OCI-LY7 (cell line): ENCODE measurements at regions not wholly inside any gene's neighbourhood (a gene's known extent, or its start where the extent isn't known, plus 50 kb on each side); places are given as distances from the start of the nearest gene placed in this dataset.

Source experiments
- BruUV-seq: library from RNA; stranded (reverse); fragments of 400-500 nt; replicated peaks from 2 replicates; lab custom pipeline; 2021; lab: Mats Ljungman, UMichigan
- CTCF ChIA-PET: fragments of 300-600 bp; sonication (Branson Sonifier 250); formaldehyde crosslinking; loops from one replicate; lab custom pipeline; 2022; ENCODE audit warnings: antibody characterized with exemption; ENCODE audit not compliant: unreplicated experiment; lab: Charles Lee
- POLR2A ChIA-PET: fragments of 300-600 bp; sonication (Branson Sonifier 250); formaldehyde crosslinking; loops from one replicate; lab custom pipeline; 2022; ENCODE audit warnings: antibody characterized with exemption; lab: Charles Lee
- DNase-seq: peaks from one replicate; pipeline ENCODE4 v3.0.0-alpha.2; 2015; ENCODE audit warnings: low spot score
- H2AFZ ChIP-seq: fragments of 200-600 bp; sonication (generic), shearing (Covaris generic); 2 replicates; pipeline ENCODE4 v1.6.1; 2014; ENCODE audit warnings: mild to moderate bottlenecking, antibody characterized with exemption, low read length, moderate library complexity
- H3K27ac ChIP-seq: fragments of 200-600 bp; sonication (generic); 2 replicates; pipeline ENCODE4 v1.5.1; 2014; ENCODE audit warnings: mixed run types, low read depth, mild to moderate bottlenecking, moderate library complexity, low read length, inconsistent platforms; ENCODE audit not compliant: poor library complexity, severe bottlenecking
- H3K36me3 ChIP-seq: fragments of 200-600 bp; sonication (generic); 2 replicates; pipeline ENCODE4 v1.6.1; 2014; ENCODE audit warnings: mild to moderate bottlenecking, antibody characterized with exemption, low read length, moderate library complexity, mixed read lengths; ENCODE audit not compliant: insufficient read depth
- H3K4me1 ChIP-seq: fragments of 200-600 bp; sonication (generic); 2 replicates; pipeline ENCODE4 v1.5.1; 2014; ENCODE audit warnings: mild to moderate bottlenecking, low read length; ENCODE audit not compliant: insufficient read depth, poor library complexity, severe bottlenecking
- H3K4me2 ChIP-seq: fragments of 200-600 bp; sonication (generic); 2 replicates; pipeline ENCODE4 v1.6.1; 2014; ENCODE audit warnings: mild to moderate bottlenecking, low read length
- H3K4me3 ChIP-seq: fragments of 200-600 bp; sonication (generic); 2 replicates; pipeline ENCODE4 v1.5.1; 2014; ENCODE audit warnings: mild to moderate bottlenecking, low read depth, low read length; ENCODE audit not compliant: poor library complexity, severe bottlenecking
- H3K79me2 ChIP-seq: fragments of 200-600 bp; sonication (generic); 2 replicates; pipeline ENCODE4 v1.6.1; 2016; ENCODE audit warnings: low read depth, mild to moderate bottlenecking, low read length, moderate library complexity, mixed read lengths; ENCODE audit not compliant: insufficient read depth
- H3K9me2 ChIP-seq: fragments of 200-600 bp; sonication (generic); 2 replicates; pipeline ENCODE4 v1.6.1; 2016; ENCODE audit warnings: mild to moderate bottlenecking, low read length, mixed read lengths; ENCODE audit not compliant: insufficient read depth
- H3K9me3 ChIP-seq: fragments of 200-600 bp; sonication (generic); 2 replicates; pipeline ENCODE4 v1.6.1; 2014; ENCODE audit warnings: mild to moderate bottlenecking, mixed run types, low read length, mixed read lengths
- H4K20me1 ChIP-seq: fragments of 200-600 bp; sonication (generic); 2 replicates; pipeline ENCODE4 v1.6.1; 2014; ENCODE audit warnings: mild to moderate bottlenecking, antibody characterized with exemption, low read length, moderate library complexity, mixed read lengths; ENCODE audit not compliant: insufficient read depth
- EZH2phosphoT487 ChIP-seq: fragments of 200-600 bp; sonication (generic); IDR thresholded peaks from 2 replicates; pipeline ENCODE4 v1.6.1; 2018; ENCODE audit warnings: low read depth, borderline replicate concordance, mild to moderate bottlenecking, mixed run types, antibody characterized with exemption, low read length, moderate library complexity, mixed read lengths
- intact Hi-C: fragments of 100-400 bp; cut with micrococcal nuclease; formaldehyde crosslinking; loops from one replicate; pipeline ENCODE4 v1.10.0; 2022; ENCODE audit not compliant: unreplicated experiment
- TF ChIP-seq, protein P1 (sequence below): fragments of 200-600 bp; sonication (generic); conservative IDR thresholded peaks from 2 replicates; pipeline ENCODE4 v1.5.1; 2014; ENCODE audit warnings: mild to moderate bottlenecking, antibody characterized with exemption, low read length, moderate library complexity, mixed read lengths

DNA sequence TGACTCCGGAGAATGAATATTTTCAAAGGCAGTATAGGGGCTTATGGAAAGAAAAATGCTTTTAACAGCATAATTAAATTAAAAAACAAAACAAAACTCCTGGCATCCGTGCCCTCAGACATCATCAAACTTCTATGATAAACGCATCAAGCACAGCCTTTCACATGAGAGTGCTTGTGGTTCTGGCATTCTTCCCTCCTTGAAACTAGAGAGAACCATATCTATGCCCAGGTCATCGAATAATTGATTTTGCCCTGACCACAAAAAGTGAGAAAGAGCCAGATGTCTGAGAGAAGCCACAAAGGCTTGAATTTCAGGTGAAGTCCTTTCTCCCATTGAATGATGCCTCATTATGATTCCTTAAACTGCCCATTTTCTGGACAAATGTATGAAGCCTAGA lies 286.8 kb downstream of the CBLL2 start:
- no TSS peak for BruUV-seq
- no peak for DNase-seq
- Histone ChIP-seq H3K27ac (no peak overlapping the region), H3K4me1 (no peaks in the 10 kb centered on the region), H4K20me1 (no peaks in the 10 kb centered on the region), H3K9me3 (no peaks in the 10 kb centered on the region), H2AFZ (no peak overlapping the region), H3K79me2 (no peaks in the 10 kb centered on the region), H3K36me3 (no peaks in the 10 kb centered on the region), H3K9me2 (no peaks in the 10 kb centered on the region), H3K4me3 (no peak overlapping the region), H3K4me2 (no peak overlapping the region)
- no peak for TF ChIP-seq EZH2phosphoT487
- TF ChIP-seq, protein P1, sequence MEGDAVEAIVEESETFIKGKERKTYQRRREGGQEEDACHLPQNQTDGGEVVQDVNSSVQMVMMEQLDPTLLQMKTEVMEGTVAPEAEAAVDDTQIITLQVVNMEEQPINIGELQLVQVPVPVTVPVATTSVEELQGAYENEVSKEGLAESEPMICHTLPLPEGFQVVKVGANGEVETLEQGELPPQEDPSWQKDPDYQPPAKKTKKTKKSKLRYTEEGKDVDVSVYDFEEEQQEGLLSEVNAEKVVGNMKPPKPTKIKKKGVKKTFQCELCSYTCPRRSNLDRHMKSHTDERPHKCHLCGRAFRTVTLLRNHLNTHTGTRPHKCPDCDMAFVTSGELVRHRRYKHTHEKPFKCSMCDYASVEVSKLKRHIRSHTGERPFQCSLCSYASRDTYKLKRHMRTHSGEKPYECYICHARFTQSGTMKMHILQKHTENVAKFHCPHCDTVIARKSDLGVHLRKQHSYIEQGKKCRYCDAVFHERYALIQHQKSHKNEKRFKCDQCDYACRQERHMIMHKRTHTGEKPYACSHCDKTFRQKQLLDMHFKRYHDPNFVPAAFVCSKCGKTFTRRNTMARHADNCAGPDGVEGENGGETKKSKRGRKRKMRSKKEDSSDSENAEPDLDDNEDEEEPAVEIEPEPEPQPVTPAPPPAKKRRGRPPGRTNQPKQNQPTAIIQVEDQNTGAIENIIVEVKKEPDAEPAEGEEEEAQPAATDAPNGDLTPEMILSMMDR = no peak
- POLR2A ChIA-PET = no interaction called here
- intact Hi-C loops = no loop called here
- CTCF ChIA-PET = no interaction called here

GRCh38 chrX:22575161-22575845 lies 302.6 kb downstream of the CBLL2 start:
- Histone ChIP-seq H3K36me3 (no peaks in the 10 kb centered on the region), H2AFZ (no peak overlapping the region), H3K4me3 (no peak overlapping the region), H3K4me2 (no peak overlapping the region), H4K20me1 (no peaks in the 10 kb centered on the region), H3K27ac (no peak overlapping the region), H3K9me3 (no peaks in the 10 kb centered on the region), H3K79me2 (no peaks in the 10 kb centered on the region), H3K4me1 (no peaks in the 10 kb centered on the region), H3K9me2 (no peaks in the 10 kb centered on the region)
- no peak for TF ChIP-seq EZH2phosphoT487
- TF ChIP-seq, protein P1 = no peak
- CTCF ChIA-PET = no interaction called here
- POLR2A ChIA-PET = no interaction called here
- BruUV-seq = no TSS peak
- DNase-seq = no peak
- intact Hi-C loops = no loop called here

GRCh38 chrX:22577181-22577580 lies 304.5 kb downstream of the CBLL2 start:
- TF ChIP-seq EZH2phosphoT487 = no peak
- TF ChIP-seq, protein P1 = no peak
- Histone ChIP-seq H3K9me3 (no peaks in the 10 kb centered on the region), H3K27ac (no peak overlapping the region), H4K20me1 (no peaks in the 10 kb centered on the region), H3K4me3 (no peak overlapping the region), H3K4me1 (no peaks in the 10 kb centered on the region), H3K79me2 (no peaks in the 10 kb centered on the region), H3K36me3 (no peaks in the 10 kb centered on the region), H3K4me2 (no peak overlapping the region), H3K9me2 (no peaks in the 10 kb centered on the region), H2AFZ (no peak overlapping the region)
- intact Hi-C loops = no loop called here
- ChIA-PET POLR2A (interaction anchor here (0.7 kb wide), 1 partner anchor 219 kb away, joined by 3 read pairs; no protein-coding TSS in a partner anchor), CTCF (no interaction called here)
- no TSS peak for BruUV-seq
- no peak for DNase-seq
